K562 (cell line): ENCODE measurements at regions not wholly inside any gene's neighbourhood (a gene's known extent, or its start where the extent isn't known, plus 50 kb on each side); places are given as distances from the start of the nearest gene placed in this dataset.

Source experiments
- ATAC-seq: fragments of 200-7000 bp; cut with Tn5 transposase; 3 replicates; pipeline ENCODE4 v1.9.1; 2020; ENCODE audit warnings: moderate library complexity
- BruUV-seq: library from RNA; stranded (reverse); fragments of 400-500 nt; replicated peaks from 2 replicates; lab custom pipeline; 2021; lab: Mats Ljungman, UMichigan
- CTCF ChIA-PET: fragments of 300-600 bp; formaldehyde crosslinking; extraction: SDS; loops from one replicate; lab custom pipeline; 2021; ENCODE audit warnings: low intra/inter-chr PET ratio; lab: Yijun Ruan, JAX
- POLR2A ChIA-PET: fragments of 300-600, 350-650 bp; sonication (Branson Sonifier 250); formaldehyde crosslinking; extraction: SDS; loops from one replicate; lab custom pipeline; 2021; ENCODE audit warnings: antibody characterized with exemption, inconsistent platforms; lab: Yijun Ruan, JAX
- DNase-seq, 4 experiments: peaks; one replicate each; pipeline versions ENCODE4 v3.0.0 to v3.0.0-alpha.2; 2011 to 2018; ENCODE audit warnings: low spot score in 3 of 4, mixed read lengths in 3 of 4; ENCODE audit errors: extremely low read depth in 1 of 4
- FAIRE-seq: peaks from 2 replicates; lab custom pipeline; 2011; peaks lifted over from hg19 to GRCh38; lab: Jason Lieb, UNC
- H2AFZ ChIP-seq: 2 replicates; pipeline ENCODE4 v1.6.0; 2011; ENCODE audit warnings: low read depth, low read length, control low read depth, inconsistent platforms
- H3K27ac ChIP-seq: fragments of 200-600 bp; 3 replicates; pipeline ENCODE4 v1.8.0; 2011; ENCODE audit warnings: low read depth, mild to moderate bottlenecking, control low read depth, inconsistent platforms, low read length, moderate library complexity, mixed read lengths; ENCODE audit errors: extremely low read depth
- H3K27me3 ChIP-seq, 2 experiments: fragments of 300-600 bp in 1 of 2; 2 replicates in 1 of 2; 3 replicates in 1 of 2; pipeline versions ENCODE4 v1.6.0 to v1.8.0; 2011; ENCODE audit warnings: inconsistent platforms in 2 of 2, low read length in 2 of 2, mild to moderate bottlenecking in 1 of 2, mixed read lengths in 1 of 2, moderate library complexity in 1 of 2; ENCODE audit not compliant: control insufficient read depth in 2 of 2, insufficient read depth in 2 of 2
- H3K36me3 ChIP-seq: fragments of 300-600 bp; 3 replicates; pipeline ENCODE4 v1.8.0; 2011; ENCODE audit warnings: mild to moderate bottlenecking, low read length, inconsistent platforms; ENCODE audit not compliant: control insufficient read depth, insufficient read depth
- H3K4me1 ChIP-seq, 2 experiments: fragments of 200-600 bp in 1 of 2; replicated peaks in 1 of 2; 2 replicates in 1 of 2; 3 replicates in 1 of 2; pipeline versions ENCODE4 v1.5.1 to v1.8.0; 2011; ENCODE audit warnings: inconsistent platforms in 2 of 2, low read length in 2 of 2, mild to moderate bottlenecking in 1 of 2, mixed read lengths in 1 of 2, moderate library complexity in 1 of 2; ENCODE audit not compliant: control insufficient read depth in 2 of 2, insufficient read depth in 2 of 2
- H3K4me2 ChIP-seq: 2 replicates; pipeline ENCODE4 v1.6.1; 2011; ENCODE audit warnings: low read length, control low read depth, inconsistent platforms, mixed read lengths; ENCODE audit not compliant: insufficient read depth
- H3K4me3 ChIP-seq: fragments of 200-600 bp; sonication (generic), shearing (Covaris generic); 2 replicates; pipeline ENCODE4 v1.5.1; 2016; ENCODE audit warnings: control low read depth, inconsistent platforms
- H3K79me2 ChIP-seq: fragments of 200-600 bp; 3 replicates; pipeline ENCODE4 v1.8.0; 2011; ENCODE audit warnings: low read length, inconsistent platforms; ENCODE audit not compliant: control insufficient read depth, insufficient read depth
- H3K9ac ChIP-seq, 2 experiments: 2 replicates each; pipeline versions ENCODE4 v1.6.0 to v1.6.1; 2011; ENCODE audit warnings: low read depth in 2 of 2, low read length in 2 of 2, control low read depth in 1 of 2, inconsistent platforms in 1 of 2, mild to moderate bottlenecking in 1 of 2, mixed read lengths in 1 of 2; ENCODE audit not compliant: insufficient read depth in 1 of 2
- H3K9me1 ChIP-seq: one replicate; pipeline ENCODE4 v1.6.0; 2011; ENCODE audit warnings: inconsistent platforms, mild to moderate bottlenecking, low read length, moderate library complexity; ENCODE audit not compliant: control insufficient read depth, insufficient read depth
- H3K9me3 ChIP-seq: replicated peaks from 2 replicates; pipeline ENCODE4 v1.5.1; 2011; ENCODE audit warnings: low read depth, low read length, inconsistent platforms; ENCODE audit not compliant: control insufficient read depth, insufficient read depth
- H4K20me1 ChIP-seq: replicated peaks from 2 replicates; pipeline ENCODE4 v1.6.1; 2011; ENCODE audit warnings: low read length, inconsistent platforms, mixed read lengths; ENCODE audit not compliant: control insufficient read depth, insufficient read depth
- HEY1 ChIP-seq: fragments of 250-450 bp; sonication (Bioruptor Pico); IDR thresholded peaks from 2 replicates; pipeline ENCODE4 v1.5.0; 2020; ENCODE audit warnings: mild to moderate bottlenecking, moderate library complexity, borderline replicate concordance
- ZFP36 ChIP-seq: fragments of 150-350 bp; IDR thresholded peaks from 2 replicates; pipeline ENCODE4 v1.6.1; 2018; ENCODE audit warnings: low read length, low read depth; ENCODE audit not compliant: partially characterized antibody
- ZNF134 ChIP-seq: fragments of 250-450 bp; sonication (Bioruptor Pico); conservative IDR thresholded peaks from 2 replicates; pipeline ENCODE4 v1.4.0; 2020
- WGBS: fragments of 100-300 bp; shearing (Covaris generic); methylation state at CpG from one replicate; pipeline ENCODE4 v1.1.6; 2016; ENCODE audit warnings: low coverage, mixed read lengths; ENCODE audit not compliant: insufficient coverage; ENCODE audit errors: missing lambda C conversion rate; 5-methylcytosine and 5-hydroxymethylcytosine counted together
- in situ Hi-C: fragments of 300-500 bp; cut with MboI; formaldehyde crosslinking; loops from 4 replicates; pipeline ENCODE4 v1.15.0; 2018; ENCODE audit warnings: inconsistent platforms, mixed read lengths
- intact Hi-C: fragments of 100-400 bp; cut with micrococcal nuclease; formaldehyde crosslinking; loops from 2 replicates; pipeline ENCODE4 v1.14.2; 2022
- TF ChIP-seq, protein P1 (sequence below): fragments of 250-450 bp; sonication (Bioruptor Pico); IDR thresholded peaks from 2 replicates; pipeline ENCODE4 v1.8.0; 2021; ENCODE audit warnings: borderline replicate concordance, mild to moderate bottlenecking, moderate library complexity; ENCODE audit not compliant: poor library complexity, severe bottlenecking
- TF ChIP-seq, protein P2 (sequence below), 3 experiments: IDR thresholded peaks in 2 of 3; conservative IDR thresholded peaks in 1 of 3; 2 replicates each; pipeline ENCODE4 v1.5.1; 2011 to 2012; ENCODE audit warnings: low read length in 3 of 3, mild to moderate bottlenecking in 3 of 3, control low read depth in 2 of 3, improper control_type of control experiment in 1 of 3, inconsistent platforms in 1 of 3, low read depth in 1 of 3, mixed read lengths in 1 of 3, moderate library complexity in 1 of 3; ENCODE audit not compliant: insufficient read depth in 2 of 3

DNA sequence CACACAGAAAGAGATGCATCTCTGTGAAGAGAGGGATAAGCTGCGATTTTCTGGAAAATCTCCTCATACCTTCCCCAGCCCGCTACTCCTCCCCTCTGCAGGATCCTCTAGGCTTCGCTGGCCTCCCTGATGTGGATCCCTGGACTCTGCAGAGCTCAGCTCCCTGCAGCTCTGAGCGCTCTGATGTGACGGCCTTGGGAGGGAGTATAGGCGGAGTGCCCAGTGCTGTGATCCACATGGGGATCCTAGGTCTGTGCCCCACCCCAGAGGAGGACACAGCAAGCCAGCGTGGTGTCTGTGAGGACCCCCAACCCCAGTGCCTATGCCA is 111.0 kb downstream of the GYPC start (continued):
- TF ChIP-seq, protein P1, sequence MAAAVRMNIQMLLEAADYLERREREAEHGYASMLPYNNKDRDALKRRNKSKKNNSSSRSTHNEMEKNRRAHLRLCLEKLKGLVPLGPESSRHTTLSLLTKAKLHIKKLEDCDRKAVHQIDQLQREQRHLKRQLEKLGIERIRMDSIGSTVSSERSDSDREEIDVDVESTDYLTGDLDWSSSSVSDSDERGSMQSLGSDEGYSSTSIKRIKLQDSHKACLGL (CRISPR knock-in tag): no peak
- TF ChIP-seq ZFP36 (no peak), HEY1 (no peak)

DNA sequence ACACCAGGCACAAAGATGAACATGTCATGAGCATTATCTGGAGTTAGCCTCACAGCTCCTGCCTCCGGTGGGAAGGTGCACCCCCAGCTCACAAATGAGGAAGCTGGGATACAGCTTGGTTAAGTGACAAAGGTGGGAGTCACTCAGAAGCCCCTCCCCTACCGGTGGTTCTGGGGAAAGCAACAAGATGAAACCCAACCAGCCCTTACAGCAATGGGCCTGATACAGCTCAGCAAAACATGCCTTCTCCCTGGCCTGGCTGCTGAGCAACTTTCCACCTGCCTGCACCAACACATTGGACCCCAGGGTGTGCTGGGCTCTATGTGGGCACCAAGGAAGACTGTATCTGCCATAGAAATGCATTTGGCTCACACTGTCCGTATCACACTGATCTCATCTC is 113.2 kb downstream of the GYPC start:
- WGBS: 0% methylated on average over 3 of the region's 3 CpGs
- H2AFZ ChIP-seq: no peak overlapping the region
- H3K9me3 ChIP-seq: no peaks in the 10 kb centered on the region
- in situ Hi-C loops (no loop called here), intact Hi-C loops (no loop called here)
- CTCF ChIA-PET: no interaction called here
- H3K9ac ChIP-seq: no peak overlapping the region
- no peak overlapping the region for H3K4me2 ChIP-seq
- peaks cover 0 to 4% of the 10 kb centered on the region in 2 experiments; a peak in 2 of 5 replicates for H3K4me1 ChIP-seq
- no peaks in the 10 kb centered on the region for H3K36me3 ChIP-seq
- H4K20me1 ChIP-seq: no peaks in the 10 kb centered on the region
- FAIRE-seq: no peak
- H3K27me3 ChIP-seq: peaks cover 5 to 10% of the 10 kb centered on the region in 2 experiments; a peak in 3 of 5 replicates
- DNase-seq: peak; percentile 18 to 34 (median 29)
- no TSS peak for BruUV-seq
- TF ChIP-seq, protein P2, sequence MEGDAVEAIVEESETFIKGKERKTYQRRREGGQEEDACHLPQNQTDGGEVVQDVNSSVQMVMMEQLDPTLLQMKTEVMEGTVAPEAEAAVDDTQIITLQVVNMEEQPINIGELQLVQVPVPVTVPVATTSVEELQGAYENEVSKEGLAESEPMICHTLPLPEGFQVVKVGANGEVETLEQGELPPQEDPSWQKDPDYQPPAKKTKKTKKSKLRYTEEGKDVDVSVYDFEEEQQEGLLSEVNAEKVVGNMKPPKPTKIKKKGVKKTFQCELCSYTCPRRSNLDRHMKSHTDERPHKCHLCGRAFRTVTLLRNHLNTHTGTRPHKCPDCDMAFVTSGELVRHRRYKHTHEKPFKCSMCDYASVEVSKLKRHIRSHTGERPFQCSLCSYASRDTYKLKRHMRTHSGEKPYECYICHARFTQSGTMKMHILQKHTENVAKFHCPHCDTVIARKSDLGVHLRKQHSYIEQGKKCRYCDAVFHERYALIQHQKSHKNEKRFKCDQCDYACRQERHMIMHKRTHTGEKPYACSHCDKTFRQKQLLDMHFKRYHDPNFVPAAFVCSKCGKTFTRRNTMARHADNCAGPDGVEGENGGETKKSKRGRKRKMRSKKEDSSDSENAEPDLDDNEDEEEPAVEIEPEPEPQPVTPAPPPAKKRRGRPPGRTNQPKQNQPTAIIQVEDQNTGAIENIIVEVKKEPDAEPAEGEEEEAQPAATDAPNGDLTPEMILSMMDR (IDR thresholded peaks at IDR 0.05 in 2 of 3, conservative IDR thresholded peaks at IDR 0.05 in 1 of 3; ENCODE audit: insufficient read depth in 2 of 3, low read depth in 1 of 3, low read length in 3 of 3): peak; percentile 16 to 45 (median 27); a peak in 2 of 6 replicates
- no peak for TF ChIP-seq ZNF134
- POLR2A ChIA-PET: no interaction called here
- no peaks in the 10 kb centered on the region for H3K79me2 ChIP-seq
- ATAC-seq: peak; percentile 71
- no peaks in the 10 kb centered on the region for H3K9me1 ChIP-seq
- no peak overlapping the region for H3K4me3 ChIP-seq
- no peak overlapping the region for H3K27ac ChIP-seq
